H1 (cell line): ENCODE measurements at regions not wholly inside any gene's neighbourhood (a gene's known extent, or its start where the extent isn't known, plus 50 kb on each side); places are given as distances from the start of the nearest gene placed in this dataset.

Experiments
- CTCF ChIA-PET: fragments of 300-600 bp; sonication (Branson Sonifier 250); formaldehyde crosslinking; loops from one replicate; lab custom pipeline; 2021; ENCODE audit not compliant: partially characterized antibody; lab: Charles Lee
- POLR2A ChIA-PET: fragments of 300-600 bp; sonication (Branson Sonifier 250); formaldehyde crosslinking; loops from one replicate; lab custom pipeline; 2021; ENCODE audit warnings: inconsistent platforms; ENCODE audit not compliant: partially characterized antibody; lab: Charles Lee
- DNase-seq, 2 experiments: peaks; one replicate each; pipeline versions ENCODE4 v3.0.0 to v3.0.0-alpha.2; 2010 to 2022; ENCODE audit warnings: low spot score in 2 of 2, low read depth in 1 of 2, mixed read lengths in 1 of 2
- FAIRE-seq: peaks from 2 replicates; lab custom pipeline; 2011; peaks lifted over from hg19 to GRCh38; lab: Jason Lieb, UNC
- H2AFZ ChIP-seq: 2 replicates; pipeline ENCODE4 v1.8.1; 2012; ENCODE audit warnings: low read length, inconsistent platforms
- H2AK5ac ChIP-seq: 2 replicates; pipeline ENCODE4 v1.6.1; 2013; ENCODE audit warnings: low read depth, low read length
- H2BK120ac ChIP-seq: replicated peaks from 2 replicates; pipeline ENCODE3; 2013; ENCODE audit warnings: low read depth, low read length, inconsistent platforms
- H2BK12ac ChIP-seq: 2 replicates; pipeline ENCODE4 v1.6.1; 2013; ENCODE audit warnings: low read depth, low read length
- H2BK15ac ChIP-seq: 2 replicates; pipeline ENCODE4 v1.6.1; 2013; ENCODE audit warnings: low read length
- H2BK20ac ChIP-seq: 2 replicates; pipeline ENCODE4 v1.6.1; 2013; ENCODE audit warnings: low read length
- H2BK5ac ChIP-seq: 2 replicates; pipeline ENCODE4 v1.6.1; 2013; ENCODE audit warnings: low read depth, low read length
- H3K14ac ChIP-seq: 2 replicates; pipeline ENCODE4 v1.6.1; 2013; ENCODE audit warnings: inconsistent platforms; ENCODE audit not compliant: insufficient read length
- H3K18ac ChIP-seq: 2 replicates; pipeline ENCODE4 v1.6.1; 2013; ENCODE audit warnings: low read length; ENCODE audit errors: extremely low read depth
- H3K23ac ChIP-seq: 2 replicates; pipeline ENCODE4 v1.6.1; 2013; ENCODE audit warnings: inconsistent platforms; ENCODE audit not compliant: insufficient read length
- H3K23me2 ChIP-seq: 2 replicates; pipeline ENCODE4 v1.6.1; 2013; ENCODE audit warnings: low read depth, low read length
- H3K27ac ChIP-seq: 2 replicates; pipeline ENCODE4 v1.6.1; 2011; ENCODE audit warnings: low read depth, low read length, inconsistent platforms
- H3K27me3 ChIP-seq, 4 experiments: replicated peaks in 1 of 4; 1 replicate in 1 of 4; 2 replicates in 3 of 4; pipeline versions ENCODE4 v1.6.1 to v1.8.1; 2011 to 2013; ENCODE audit warnings: low read length in 3 of 4, mild to moderate bottlenecking in 3 of 4, inconsistent platforms in 2 of 4, mixed read lengths in 2 of 4, moderate library complexity in 1 of 4; ENCODE audit not compliant: control insufficient read depth in 3 of 4, insufficient read depth in 3 of 4; ENCODE audit errors: extremely low read depth in 1 of 4
- H3K36me3 ChIP-seq, 4 experiments: 2 replicates each; pipeline versions ENCODE4 v1.6.1 to v1.8.1; 2011 to 2013; ENCODE audit warnings: mild to moderate bottlenecking in 4 of 4, low read length in 3 of 4, moderate library complexity in 2 of 4, control low read depth in 1 of 4, inconsistent platforms in 1 of 4; ENCODE audit not compliant: insufficient read depth in 4 of 4, control insufficient read depth in 2 of 4
- H3K4ac ChIP-seq: replicated peaks from 2 replicates; pipeline ENCODE3; 2013; ENCODE audit warnings: low read length, low read depth, mixed read lengths, inconsistent platforms; ENCODE audit not compliant: insufficient read length
- H3K4me1 ChIP-seq, 4 experiments: replicated peaks in 1 of 4; 1 replicate in 1 of 4; 2 replicates in 3 of 4; pipeline versions ENCODE4 v1.6.1 to v1.8.1; 2011 to 2013; ENCODE audit warnings: low read length in 3 of 4, inconsistent platforms in 2 of 4, mixed read lengths in 1 of 4; ENCODE audit not compliant: insufficient read depth in 4 of 4, control insufficient read depth in 3 of 4
- H3K4me2 ChIP-seq, 2 experiments: 2 replicates each; pipeline versions ENCODE4 v1.6.1 to v1.8.1; 2011 to 2013; ENCODE audit warnings: low read depth in 2 of 2, low read length in 2 of 2, control low read depth in 1 of 2, inconsistent platforms in 1 of 2, mild to moderate bottlenecking in 1 of 2; ENCODE audit not compliant: insufficient read depth in 1 of 2
- H3K4me3 ChIP-seq, 4 experiments: fragments of 200-600, 300-600 bp in 1 of 4; sonication (generic), shearing (Covaris generic), sonication (Bioruptor Twin) in 1 of 4; 2 replicates each; pipeline versions ENCODE4 v1.5.1 to v1.8.1; 2011 to 2016; ENCODE audit warnings: low read length in 4 of 4, low read depth in 3 of 4, control low read depth in 2 of 4, inconsistent platforms in 2 of 4, mild to moderate bottlenecking in 2 of 4, mixed read lengths in 1 of 4, moderate library complexity in 1 of 4; ENCODE audit not compliant: insufficient read depth in 2 of 4; ENCODE audit errors: extremely low read depth in 1 of 4
- H3K56ac ChIP-seq: replicated peaks from 2 replicates; pipeline ENCODE3; 2013; ENCODE audit warnings: low read depth, mild to moderate bottlenecking, mixed read lengths, low read length, inconsistent platforms; ENCODE audit not compliant: insufficient read length
- H3K79me1 ChIP-seq: 2 replicates; pipeline ENCODE4 v1.6.1; 2013; ENCODE audit warnings: low read depth, low read length, control low read depth
- H3K79me2 ChIP-seq, 2 experiments: 2 replicates each; pipeline versions ENCODE4 v1.6.1 to v1.8.1; 2012 to 2013; ENCODE audit warnings: low read length in 2 of 2, mild to moderate bottlenecking in 2 of 2, inconsistent platforms in 1 of 2; ENCODE audit not compliant: insufficient read depth in 2 of 2, control insufficient read depth in 1 of 2
- H3K9ac ChIP-seq, 4 experiments: replicated peaks in 1 of 4; 1 replicate in 1 of 4; 2 replicates in 3 of 4; pipeline versions ENCODE4 v1.6.1 to v1.8.1; 2011 to 2013; ENCODE audit warnings: low read depth in 3 of 4, low read length in 3 of 4, control low read depth in 2 of 4, mild to moderate bottlenecking in 2 of 4, moderate library complexity in 2 of 4, inconsistent platforms in 1 of 4; ENCODE audit errors: extremely low read depth in 1 of 4
- H3K9me3 ChIP-seq, 2 experiments: 2 replicates each; pipeline versions ENCODE4 v1.6.1 to v1.8.1; 2012 to 2013; ENCODE audit warnings: mild to moderate bottlenecking in 2 of 2, moderate library complexity in 2 of 2, control low read depth in 1 of 2, inconsistent platforms in 1 of 2, low read depth in 1 of 2, low read length in 1 of 2, mixed read lengths in 1 of 2; ENCODE audit not compliant: insufficient read depth in 2 of 2
- H4K20me1 ChIP-seq, 2 experiments: replicated peaks in 1 of 2; 2 replicates each; pipeline versions ENCODE3 to v1.8.1; 2011 to 2013; ENCODE audit warnings: inconsistent platforms in 2 of 2, low read length in 2 of 2, mild to moderate bottlenecking in 1 of 2; ENCODE audit not compliant: insufficient read depth in 2 of 2, control insufficient read depth in 1 of 2
- H4K5ac ChIP-seq: 2 replicates; pipeline ENCODE4 v1.6.1; 2013; ENCODE audit warnings: low read length, low read depth, mixed read lengths, inconsistent platforms; ENCODE audit not compliant: insufficient read length
- H4K8ac ChIP-seq: 2 replicates; pipeline ENCODE4 v1.8.0; 2013; ENCODE audit warnings: mild to moderate bottlenecking, moderate library complexity, low read length, inconsistent platforms; ENCODE audit not compliant: insufficient read depth; ENCODE audit errors: extremely low read depth
- H4K91ac ChIP-seq: replicated peaks from 2 replicates; pipeline ENCODE3; 2013; ENCODE audit warnings: low read length, mixed read lengths, inconsistent platforms; ENCODE audit not compliant: insufficient read length
- BCL11A ChIP-seq, 2 experiments: IDR thresholded peaks; one replicate each; pipeline ENCODE4 v1.6.1; 2011; ENCODE audit warnings: low read depth in 2 of 2, low read length in 2 of 2, mild to moderate bottlenecking in 2 of 2
- BRCA1 ChIP-seq: IDR thresholded peaks from 2 replicates; pipeline ENCODE4 v1.6.1; 2012; ENCODE audit warnings: low read depth, low read length, improper control_type of control experiment
- CEBPB ChIP-seq: IDR thresholded peaks from 2 replicates; pipeline ENCODE4 v1.6.1; 2012; ENCODE audit warnings: low read depth, low read length
- CHD1 ChIP-seq: IDR thresholded peaks from 2 replicates; pipeline ENCODE4 v1.6.1; 2012; ENCODE audit warnings: low read depth, low read length, improper control_type of control experiment
- CHD2 ChIP-seq: IDR thresholded peaks from 2 replicates; pipeline ENCODE4 v1.6.1; 2012; ENCODE audit warnings: low read length, improper control_type of control experiment
- CTBP2 ChIP-seq: IDR thresholded peaks from 2 replicates; pipeline ENCODE4 v1.7.0; 2011; ENCODE audit warnings: borderline replicate concordance, mild to moderate bottlenecking, moderate library complexity, mixed read lengths, low read length; ENCODE audit not compliant: insufficient read depth, insufficient read length
- CTCF ChIP-seq, 3 experiments: IDR thresholded peaks; 1 replicate in 2 of 3; 2 replicates in 1 of 3; pipeline versions ENCODE4 v1.5.1 to v1.6.1; 2011; ENCODE audit warnings: low read length in 3 of 3, mild to moderate bottlenecking in 3 of 3, inconsistent platforms in 2 of 3, low read depth in 1 of 3, moderate library complexity in 1 of 3; ENCODE audit not compliant: insufficient read depth in 1 of 3; ENCODE audit errors: control extremely low read depth in 1 of 3
- NANOG ChIP-seq: IDR thresholded peaks from 2 replicates; pipeline ENCODE4 v1.6.1; 2011; ENCODE audit warnings: low read length, low read depth, mild to moderate bottlenecking, inconsistent platforms; ENCODE audit not compliant: insufficient read depth, poor library complexity, severe bottlenecking
- POLR2A ChIP-seq, 2 experiments: IDR thresholded peaks; 1 replicate in 1 of 2; 2 replicates in 1 of 2; pipeline ENCODE4 v1.6.1; 2011; ENCODE audit warnings: low read depth in 2 of 2, low read length in 2 of 2, mild to moderate bottlenecking in 2 of 2; ENCODE audit errors: control extremely low read depth in 1 of 2
- SIN3A ChIP-seq, 2 experiments: IDR thresholded peaks in 1 of 2; conservative IDR thresholded peaks in 1 of 2; 2 replicates each; pipeline ENCODE4 v1.6.1; 2011 to 2012; ENCODE audit warnings: low read length in 2 of 2, improper control_type of control experiment in 1 of 2, low read depth in 1 of 2, mild to moderate bottlenecking in 1 of 2
- SP4 ChIP-seq: IDR thresholded peaks from 2 replicates; pipeline ENCODE4 v1.6.1; 2012; ENCODE audit warnings: low read length, inconsistent platforms
- USF2 ChIP-seq: IDR thresholded peaks from 2 replicates; pipeline ENCODE4 v1.6.1; 2011; ENCODE audit warnings: low read length, improper control_type of control experiment
- WGBS, 2 experiments: shearing (Covaris generic) in 1 of 2; methylation state at CpG; one replicate each; pipeline versions ENCODE4 v1.1.6 to v1.1.7; 2013 to 2015; ENCODE audit warnings: low lambda C conversion rate in 2 of 2, mixed read lengths in 2 of 2, inconsistent platforms in 1 of 2, low coverage in 1 of 2, missing lambda C conversion rate in 1 of 2; ENCODE audit not compliant: insufficient replicate concordance in 2 of 2, insufficient coverage in 1 of 2, insufficient read length in 1 of 2; ENCODE audit errors: extremely low coverage in 1 of 2, missing lambda C conversion rate in 1 of 2; 5-methylcytosine and 5-hydroxymethylcytosine counted together

- H3K56ac ChIP-seq: no peak overlapping the region
- DNase-seq: no peak
- FAIRE-seq: no peak
- no peak for TF ChIP-seq SP4
- TF ChIP-seq SIN3A (conservative IDR thresholded peaks at IDR 0.05 in 1 of 2, IDR thresholded peaks at IDR 0.05 in 1 of 2; ENCODE audit: low read depth in 1 of 2, low read length in 2 of 2): no peak
- TF ChIP-seq NANOG: no peak
- TF ChIP-seq BCL11A (IDR thresholded peaks at IDR 0.05; ENCODE audit: low read depth in 2 of 2, low read length in 2 of 2): no peak
- no peak for TF ChIP-seq CHD1
- TF ChIP-seq CTBP2: no peak
- no peak for TF ChIP-seq CEBPB
- TF ChIP-seq POLR2A (IDR thresholded peaks at IDR 0.05; ENCODE audit: control extremely low read depth in 1 of 2, low read depth in 2 of 2, low read length in 2 of 2): no peak
- TF ChIP-seq CTCF (IDR thresholded peaks at IDR 0.05; ENCODE audit: control extremely low read depth in 1 of 3, insufficient read depth in 1 of 3, low read depth in 1 of 3, low read length in 3 of 3): no peak
- no peak for TF ChIP-seq CHD2
- no peak for TF ChIP-seq USF2
- no peak for TF ChIP-seq BRCA1
Observed at GRCh38 chr2:146038014-146038413, 1518.1 kb upstream of the ZEB2 start.

More at GRCh38 chr2:146038014-146038413, 1518.1 kb upstream of the ZEB2 start:
- Histone ChIP-seq H3K9me3 (no peaks in the 10 kb centered on the region), H2BK120ac (no peak overlapping the region), H3K18ac (no peak overlapping the region), H3K4ac (no peak overlapping the region), H2AK5ac (no peak overlapping the region), H3K23me2 (no peaks in the 10 kb centered on the region), H3K23ac (no peak overlapping the region), H3K27ac (no peak overlapping the region), H4K91ac (no peak overlapping the region), H3K4me1 (no peaks in the 10 kb centered on the region), H3K4me2 (no peak overlapping the region), H2BK12ac (no peak overlapping the region), H2BK15ac (no peak overlapping the region), H3K27me3 (no peaks in the 10 kb centered on the region), H4K5ac (no peak overlapping the region), H3K36me3 (no peaks in the 10 kb centered on the region), H3K14ac (no peak overlapping the region), H3K79me1 (no peaks in the 10 kb centered on the region), H2BK20ac (no peak overlapping the region), H2AFZ (no peak overlapping the region), H4K8ac (no peak overlapping the region), H3K79me2 (no peaks in the 10 kb centered on the region), H2BK5ac (no peak overlapping the region), H4K20me1 (no peaks in the 10 kb centered on the region), H3K9ac (no peak overlapping the region), H3K4me3 (no peak overlapping the region)
- ChIA-PET CTCF (no interaction called here), POLR2A (no interaction called here)
- 76% methylated on average over 1 of the region's 1 CpG; no CpG with 5 or more reads in 1 of the 2 experiments for WGBS, 2 experiments
